Sigmoid colon (tissue), 6 donors: ENCODE measurements at regions not wholly inside any gene's neighbourhood (a gene's known extent, or its start where the extent isn't known, plus 50 kb on each side); places are given as distances from the start of the nearest gene placed in this dataset.

ENCODE experiments used
- DNase-seq: peaks from one replicate; pipeline ENCODE4 v3.0.0-alpha.2; 2019
- H3K27ac ChIP-seq, 4 donors: fragments of 200-600 bp; sonication (generic); one replicate each; pipeline ENCODE4 v1.5.1; 2016 to 2019; ENCODE audit warnings: mild to moderate bottlenecking in 1 of 4
- H3K27me3 ChIP-seq, 3 donors: fragments of 200-600 bp; sonication (generic); one replicate each; pipeline ENCODE4 v1.5.1; 2019; ENCODE audit warnings: mild to moderate bottlenecking in 1 of 3
- H3K36me3 ChIP-seq, 4 donors: fragments of 200-600 bp; sonication (generic); one replicate each; pipeline ENCODE4 v1.5.1; 2016 to 2019
- H3K4me1 ChIP-seq, 4 donors: fragments of 200-600 bp; sonication (generic); one replicate each; pipeline ENCODE4 v1.5.1; 2017 to 2019
- H3K4me3 ChIP-seq, 4 donors: fragments of 200-600 bp; sonication (generic); one replicate each; pipeline ENCODE4 v1.5.1; 2017 to 2019; ENCODE audit warnings: mild to moderate bottlenecking in 2 of 4, moderate library complexity in 1 of 4
- H3K9me3 ChIP-seq, 4 donors: fragments of 200-600 bp in 3 of 4; sonication (generic) in 3 of 4; one replicate each; pipeline versions ENCODE4 v1.5.1 to v1.6.1; 2013 to 2019
- CTCF ChIP-seq, 4 experiments: fragments of 450-650 bp in 3 of 4; fragments of 200-600 bp in 1 of 4; IDR thresholded peaks; one replicate each; pipeline ENCODE4 v1.5.1; 2016 to 2019; ENCODE audit warnings: antibody characterized with exemption in 4 of 4, mild to moderate bottlenecking in 3 of 4, moderate library complexity in 2 of 4
- EP300 ChIP-seq, 4 donors: sonication (generic); formaldehyde crosslinking; IDR thresholded peaks; one replicate each; pipeline ENCODE4 v1.6.1; 2017; ENCODE audit warnings: antibody characterized with exemption in 4 of 4
- POLR2A ChIP-seq, 2 donors: fragments of 450-650 bp; IDR thresholded peaks; one replicate each; pipeline ENCODE4 v1.6.1; 2016; ENCODE audit warnings: antibody characterized with exemption in 2 of 2, mild to moderate bottlenecking in 2 of 2, moderate library complexity in 2 of 2
- POLR2AphosphoS5 ChIP-seq, 4 donors: sonication (generic); formaldehyde crosslinking; IDR thresholded peaks; one replicate each; pipeline ENCODE4 v1.6.1; 2017; ENCODE audit warnings: antibody characterized with exemption in 4 of 4
- WGBS, 2 donors: extraction: QIAGEN DNeasy Blood & Tissue Kit; methylation state at CpG; one replicate each; pipeline ENCODE4 v1.1.7; 2013; 5-methylcytosine and 5-hydroxymethylcytosine counted together
- intact Hi-C: fragments of 100-400 bp; cut with DNase I; formaldehyde crosslinking; loops from one replicate; pipeline ENCODE4 v1.15.1; 2023
- donor health status: healthy with polysubstance abuse.
- donor health status: healthy.

- TF ChIP-seq EP300 (IDR thresholded peaks at IDR 0.05) (no peak), CTCF (IDR thresholded peaks at IDR 0.05) (no peak), POLR2A (IDR thresholded peaks at IDR 0.05) (no peak), POLR2AphosphoS5 (IDR thresholded peaks at IDR 0.05) (no peak)
- Histone ChIP-seq H3K27ac (no peak overlapping the region), H3K9me3 (no peaks in the 10 kb centered on the region), H3K4me1 (no peaks in the 10 kb centered on the region), H3K4me3 (no peak overlapping the region), H3K36me3 (no peaks in the 10 kb centered on the region), H3K27me3 (no peaks in the 10 kb centered on the region)
- 85 to 95% methylated on average over 2 of the region's 2 CpGs for WGBS, 2 donors
- intact Hi-C loops = no loop called here
- no peak for DNase-seq
These were observed 351.6 kb upstream of the B3GALT2 start for GRCh38 chr1:193538003-193538354.

GRCh38 chr1:193537266-193538002 lies 351.0 kb upstream of the B3GALT2 start:
- Histone ChIP-seq H3K27ac (no peak overlapping the region), H3K36me3 (no peaks in the 10 kb centered on the region), H3K9me3 (no peaks in the 10 kb centered on the region), H3K4me1 (no peaks in the 10 kb centered on the region), H3K4me3 (no peak overlapping the region), H3K27me3 (no peaks in the 10 kb centered on the region)
- intact Hi-C loops = no loop called here
- no peak for TF ChIP-seq POLR2A (IDR thresholded peaks at IDR 0.05)
- TF ChIP-seq POLR2AphosphoS5 (IDR thresholded peaks at IDR 0.05) = no peak
- TF ChIP-seq EP300 (IDR thresholded peaks at IDR 0.05) = no peak
- TF ChIP-seq CTCF (IDR thresholded peaks at IDR 0.05) = no peak
- DNase-seq = no peak
- 43 to 65% methylated on average over 7 of the region's 7 CpGs for WGBS, 2 donors

GRCh38 chr1:193533853-193534252 lies 347.4 kb upstream of the B3GALT2 start:
- no peaks in the 10 kb centered on the region for H3K36me3 ChIP-seq
- no peaks in the 10 kb centered on the region for H3K9me3 ChIP-seq
- no peaks in the 10 kb centered on the region for H3K27me3 ChIP-seq
- no peak overlapping the region for H3K27ac ChIP-seq
- intact Hi-C loops = no loop called here
- TF ChIP-seq EP300 (IDR thresholded peaks at IDR 0.05) (no peak), CTCF (IDR thresholded peaks at IDR 0.05) (no peak), POLR2AphosphoS5 (IDR thresholded peaks at IDR 0.05) (no peak), POLR2A (IDR thresholded peaks at IDR 0.05) (no peak)
- H3K4me1 ChIP-seq = no peaks in the 10 kb centered on the region
- 75 to 86% methylated on average over 6 of the region's 6 CpGs for WGBS, 2 donors
- DNase-seq = no peak
- H3K4me3 ChIP-seq = no peak overlapping the region

- no peaks in the 10 kb centered on the region for H3K9me3 ChIP-seq
- no peak overlapping the region for H3K4me3 ChIP-seq
- H3K27me3 ChIP-seq = no peaks in the 10 kb centered on the region
- no peaks in the 10 kb centered on the region for H3K36me3 ChIP-seq
- TF ChIP-seq POLR2AphosphoS5 (IDR thresholded peaks at IDR 0.05) = no peak
- no peak for TF ChIP-seq CTCF (IDR thresholded peaks at IDR 0.05)
- no peak for TF ChIP-seq POLR2A (IDR thresholded peaks at IDR 0.05)
- no peak for TF ChIP-seq EP300 (IDR thresholded peaks at IDR 0.05)
- WGBS, 2 donors = 70 to 86% methylated on average over 3 of the region's 3 CpGs
- H3K4me1 ChIP-seq = no peaks in the 10 kb centered on the region
- H3K27ac ChIP-seq = no peak overlapping the region
- intact Hi-C loops = no loop called here
- DNase-seq = no peak
These were observed 339.7 kb upstream of the B3GALT2 start for GRCh38 chr1:193525917-193526710.
